ENCODE measurements at regions not wholly inside any gene's neighbourhood (a gene's known extent, or its start where the extent isn't known, plus 50 kb on each side); places are given as distances from the start of the nearest gene placed in this dataset.
A peak's percentile ranks its signal among the peaks of the same experiment; 100 is the strongest.

- DNase-seq (ENCODE audit: low spot score), result no peak
- CTCF ChIA-PET, result interaction anchor here (0.6 kb wide), 1 partner anchor 467 kb away, joined by 4 read pairs; no protein-coding TSS in a partner anchor
- Mint-ChIP-seq H3K27ac (no peak overlapping the region), H3K4me1 (peaks cover 9% of the 10 kb centered on the region), H3K9me3 (no peaks in the 10 kb centered on the region), H3K27me3 (ENCODE audit: low read depth) (no peaks in the 10 kb centered on the region), H3K4me3 (no peak overlapping the region), H3K36me3 (no peaks in the 10 kb centered on the region)
- ATAC-seq, result no peak
- TF ChIP-seq ZNF263 (CRISPR knock-in tag; IDR thresholded peaks at IDR 0.05; ENCODE audit: low read depth) (no peak), TP53 (CRISPR knock-in tag; IDR thresholded peaks at IDR 0.05) (no peak)
- POLR2A ChIA-PET, result no interaction called here
Observed at GRCh38 chr6:104282581-104282980, 577.1 kb downstream of the HACE1 start.

GRCh38 chr6:104281370-104281769 is 578.3 kb downstream of the HACE1 start:
- ChIA-PET POLR2A (no interaction called here), CTCF (no interaction called here)
- H3K4me3 Mint-ChIP-seq, result no peak overlapping the region
- 0 out of 2 replicates have a peak, but pooled peaks cover 3% of the 10 kb centered on the region for H3K36me3 Mint-ChIP-seq
- peaks cover 9% of the 10 kb centered on the region for H3K4me1 Mint-ChIP-seq
- ATAC-seq (peak; percentile 90), DNase-seq (ENCODE audit: low spot score) (peak; percentile 19)
- H3K27ac Mint-ChIP-seq, result no peak overlapping the region
- no peak for TF ChIP-seq MYBL2 (CRISPR knock-in tag; IDR thresholded peaks at IDR 0.05)
- TF ChIP-seq CTCF (IDR thresholded peaks at IDR 0.05), result 0 out of 2 replicates have a peak, but pooled peaks have one; percentile 18
- H3K9me3 Mint-ChIP-seq, result peaks cover 9% of the 10 kb centered on the region
- no peaks in the 10 kb centered on the region for H3K27me3 Mint-ChIP-seq (ENCODE audit: low read depth)

- Mint-ChIP-seq H3K4me1 (no peaks in the 10 kb centered on the region), H3K4me3 (no peak overlapping the region), H3K27ac (no peak overlapping the region), H3K36me3 (no peaks in the 10 kb centered on the region), H3K27me3 (ENCODE audit: low read depth) (no peaks in the 10 kb centered on the region), H3K9me3 (no peaks in the 10 kb centered on the region)
- ChIA-PET CTCF (no interaction called here), POLR2A (no interaction called here)
- TF ChIP-seq ZNF396 (CRISPR knock-in tag; IDR thresholded peaks at IDR 0.05; ENCODE audit: borderline replicate concordance), result no peak
- TF ChIP-seq ZMAT4 (CRISPR knock-in tag; IDR thresholded peaks at IDR 0.05), result no peak
- no peak for TF ChIP-seq STAT6 (CRISPR knock-in tag; conservative IDR thresholded peaks at IDR 0.05; ENCODE audit: low read depth)
- TF ChIP-seq ZNF532 (CRISPR knock-in tag; IDR thresholded peaks at IDR 0.05; ENCODE audit: borderline replicate concordance), result no peak
- TF ChIP-seq AFF4 (CRISPR knock-in tag; IDR thresholded peaks at IDR 0.05; ENCODE audit: borderline replicate concordance), result no peak
- TF ChIP-seq MAX (CRISPR knock-in tag; IDR thresholded peaks at IDR 0.05), result no peak
- TF ChIP-seq MYBL2 (CRISPR knock-in tag; IDR thresholded peaks at IDR 0.05), result no peak
- no peak for TF ChIP-seq HMGA2 (CRISPR knock-in tag; IDR thresholded peaks at IDR 0.05)
- TF ChIP-seq RORB (CRISPR knock-in tag; IDR thresholded peaks at IDR 0.05), result no peak
- no peak for TF ChIP-seq FOXJ3 (CRISPR knock-in tag; IDR thresholded peaks at IDR 0.05; ENCODE audit: borderline replicate concordance)
- ATAC-seq (no peak), DNase-seq (ENCODE audit: low spot score) (no peak)
Observed at GRCh38 chr6:104268389-104268788, 591.3 kb downstream of the HACE1 start.

All from WTC11 (cell line).